K562 (cell line): ENCODE measurements at regions not wholly inside any gene's neighbourhood (a gene's known extent, or its start where the extent isn't known, plus 50 kb on each side); places are given as distances from the start of the nearest gene placed in this dataset.

ENCODE experiments used
- ATAC-seq: fragments of 200-7000 bp; cut with Tn5 transposase; 3 replicates; pipeline ENCODE4 v1.9.1; 2020; ENCODE audit warnings: moderate library complexity
- BruUV-seq: library from RNA; stranded (reverse); fragments of 400-500 nt; replicated peaks from 2 replicates; lab custom pipeline; 2021; lab: Mats Ljungman, UMichigan
- CTCF ChIA-PET: fragments of 300-600 bp; formaldehyde crosslinking; extraction: SDS; loops from one replicate; lab custom pipeline; 2021; ENCODE audit warnings: low intra/inter-chr PET ratio; lab: Yijun Ruan, JAX
- POLR2A ChIA-PET: fragments of 300-600, 350-650 bp; sonication (Branson Sonifier 250); formaldehyde crosslinking; extraction: SDS; loops from one replicate; lab custom pipeline; 2021; ENCODE audit warnings: antibody characterized with exemption, inconsistent platforms; lab: Yijun Ruan, JAX
- DNase-seq, 4 experiments: peaks; one replicate each; pipeline versions ENCODE4 v3.0.0 to v3.0.0-alpha.2; 2011 to 2018; ENCODE audit warnings: low spot score in 3 of 4, mixed read lengths in 3 of 4; ENCODE audit errors: extremely low read depth in 1 of 4
- FAIRE-seq: peaks from 2 replicates; lab custom pipeline; 2011; peaks lifted over from hg19 to GRCh38; lab: Jason Lieb, UNC
- H2AFZ ChIP-seq: 2 replicates; pipeline ENCODE4 v1.6.0; 2011; ENCODE audit warnings: low read depth, low read length, control low read depth, inconsistent platforms
- H3K27ac ChIP-seq: fragments of 200-600 bp; 3 replicates; pipeline ENCODE4 v1.8.0; 2011; ENCODE audit warnings: low read depth, mild to moderate bottlenecking, control low read depth, inconsistent platforms, low read length, moderate library complexity, mixed read lengths; ENCODE audit errors: extremely low read depth
- H3K27me3 ChIP-seq, 2 experiments: fragments of 300-600 bp in 1 of 2; 2 replicates in 1 of 2; 3 replicates in 1 of 2; pipeline versions ENCODE4 v1.6.0 to v1.8.0; 2011; ENCODE audit warnings: inconsistent platforms in 2 of 2, low read length in 2 of 2, mild to moderate bottlenecking in 1 of 2, mixed read lengths in 1 of 2, moderate library complexity in 1 of 2; ENCODE audit not compliant: control insufficient read depth in 2 of 2, insufficient read depth in 2 of 2
- H3K36me3 ChIP-seq: fragments of 300-600 bp; 3 replicates; pipeline ENCODE4 v1.8.0; 2011; ENCODE audit warnings: mild to moderate bottlenecking, low read length, inconsistent platforms; ENCODE audit not compliant: control insufficient read depth, insufficient read depth
- H3K4me1 ChIP-seq, 2 experiments: fragments of 200-600 bp in 1 of 2; replicated peaks in 1 of 2; 2 replicates in 1 of 2; 3 replicates in 1 of 2; pipeline versions ENCODE4 v1.5.1 to v1.8.0; 2011; ENCODE audit warnings: inconsistent platforms in 2 of 2, low read length in 2 of 2, mild to moderate bottlenecking in 1 of 2, mixed read lengths in 1 of 2, moderate library complexity in 1 of 2; ENCODE audit not compliant: control insufficient read depth in 2 of 2, insufficient read depth in 2 of 2
- H3K4me2 ChIP-seq: 2 replicates; pipeline ENCODE4 v1.6.1; 2011; ENCODE audit warnings: low read length, control low read depth, inconsistent platforms, mixed read lengths; ENCODE audit not compliant: insufficient read depth
- H3K4me3 ChIP-seq: fragments of 200-600 bp; sonication (generic), shearing (Covaris generic); 2 replicates; pipeline ENCODE4 v1.5.1; 2016; ENCODE audit warnings: control low read depth, inconsistent platforms
- H3K79me2 ChIP-seq: fragments of 200-600 bp; 3 replicates; pipeline ENCODE4 v1.8.0; 2011; ENCODE audit warnings: low read length, inconsistent platforms; ENCODE audit not compliant: control insufficient read depth, insufficient read depth
- H3K9ac ChIP-seq, 2 experiments: 2 replicates each; pipeline versions ENCODE4 v1.6.0 to v1.6.1; 2011; ENCODE audit warnings: low read depth in 2 of 2, low read length in 2 of 2, control low read depth in 1 of 2, inconsistent platforms in 1 of 2, mild to moderate bottlenecking in 1 of 2, mixed read lengths in 1 of 2; ENCODE audit not compliant: insufficient read depth in 1 of 2
- H3K9me1 ChIP-seq: one replicate; pipeline ENCODE4 v1.6.0; 2011; ENCODE audit warnings: inconsistent platforms, mild to moderate bottlenecking, low read length, moderate library complexity; ENCODE audit not compliant: control insufficient read depth, insufficient read depth
- H3K9me3 ChIP-seq: replicated peaks from 2 replicates; pipeline ENCODE4 v1.5.1; 2011; ENCODE audit warnings: low read depth, low read length, inconsistent platforms; ENCODE audit not compliant: control insufficient read depth, insufficient read depth
- H4K20me1 ChIP-seq: replicated peaks from 2 replicates; pipeline ENCODE4 v1.6.1; 2011; ENCODE audit warnings: low read length, inconsistent platforms, mixed read lengths; ENCODE audit not compliant: control insufficient read depth, insufficient read depth
- EP300 ChIP-seq: IDR thresholded peaks from 2 replicates; pipeline ENCODE4 v1.6.1; 2012; ENCODE audit warnings: low read length, improper control_type of control experiment
- JUNB ChIP-seq: fragments of 450-650 bp; formaldehyde crosslinking; conservative IDR thresholded peaks from 2 replicates; pipeline ENCODE4 v1.4.0; 2020; ENCODE audit warnings: mild to moderate bottlenecking
- KDM2B ChIP-seq: fragments of 250-450 bp; sonication (Bioruptor Pico); IDR thresholded peaks from 2 replicates; pipeline ENCODE4 v1.8.0; 2021; ENCODE audit warnings: mild to moderate bottlenecking, moderate library complexity
- KLF6 ChIP-seq: fragments of 250-450 bp; sonication (Bioruptor Pico); IDR thresholded peaks from 2 replicates; pipeline ENCODE4 v1.4.0; 2020; ENCODE audit warnings: mild to moderate bottlenecking, moderate library complexity, borderline replicate concordance
- NFYB ChIP-seq: IDR thresholded peaks from 2 replicates; pipeline ENCODE4 v1.6.1; 2011; ENCODE audit warnings: mild to moderate bottlenecking, moderate library complexity; ENCODE audit not compliant: insufficient read length; ENCODE audit errors: extremely low read depth
- SRSF3 ChIP-seq: fragments of 200-400 bp; formaldehyde crosslinking; IDR thresholded peaks from 2 replicates; pipeline ENCODE4 v1.6.1; 2016; ENCODE audit warnings: mild to moderate bottlenecking, low read length, moderate library complexity; ENCODE audit not compliant: insufficient read depth
- U2AF1 ChIP-seq: fragments of 200-400 bp; formaldehyde crosslinking; optimal IDR thresholded peaks from 2 replicates; pipeline ENCODE3; 2017; ENCODE audit warnings: mild to moderate bottlenecking, low read depth, low read length, moderate library complexity
- ZNF134 ChIP-seq: fragments of 250-450 bp; sonication (Bioruptor Pico); conservative IDR thresholded peaks from 2 replicates; pipeline ENCODE4 v1.4.0; 2020
- WGBS: fragments of 100-300 bp; shearing (Covaris generic); methylation state at CpG from one replicate; pipeline ENCODE4 v1.1.6; 2016; ENCODE audit warnings: low coverage, mixed read lengths; ENCODE audit not compliant: insufficient coverage; ENCODE audit errors: missing lambda C conversion rate; 5-methylcytosine and 5-hydroxymethylcytosine counted together
- in situ Hi-C: fragments of 300-500 bp; cut with MboI; formaldehyde crosslinking; loops from 4 replicates; pipeline ENCODE4 v1.15.0; 2018; ENCODE audit warnings: inconsistent platforms, mixed read lengths
- intact Hi-C: fragments of 100-400 bp; cut with micrococcal nuclease; formaldehyde crosslinking; loops from 2 replicates; pipeline ENCODE4 v1.14.2; 2022
- TF ChIP-seq, protein P1 (sequence below): IDR thresholded peaks from 2 replicates; pipeline ENCODE4 v1.6.1; 2014; ENCODE audit warnings: antibody characterized with exemption
- TF ChIP-seq, protein P2 (sequence below): fragments of 450-650 bp; conservative IDR thresholded peaks from 2 replicates; pipeline ENCODE4 v1.6.1; 2016; ENCODE audit warnings: missing genetic modification characterization, low read depth, mild to moderate bottlenecking, control low read depth, missing compliant biosample characterization
- TF ChIP-seq, protein P3 (sequence below): IDR thresholded peaks from 3 replicates; pipeline ENCODE4 v1.6.1; 2011; ENCODE audit warnings: borderline replicate concordance, mild to moderate bottlenecking; ENCODE audit not compliant: insufficient read length, insufficient read depth

DNA sequence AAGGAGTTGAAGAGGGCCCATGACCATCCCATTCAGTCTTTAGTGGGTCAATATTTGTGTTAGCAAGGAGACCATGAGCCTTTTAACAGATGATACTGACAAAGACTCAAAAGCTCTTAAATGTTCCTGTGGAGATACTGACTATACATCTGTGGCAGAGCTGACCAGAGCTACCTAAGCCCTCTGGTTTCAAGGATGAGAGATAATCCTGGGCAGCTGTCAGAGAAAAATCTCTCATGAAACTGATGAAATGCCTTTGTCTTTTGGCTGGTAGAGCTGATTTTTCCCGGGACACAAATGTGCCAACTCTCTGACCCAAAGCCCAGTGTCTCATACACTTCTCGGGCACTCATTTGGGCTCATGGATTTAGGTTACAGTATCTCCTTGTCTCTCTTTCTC lies 100.9 kb downstream of the XCL2 start:
- intact Hi-C loops (loop anchor here (10.0 kb wide), 1 partner anchor 1102 kb away; no protein-coding TSS in a partner anchor), in situ Hi-C loops (loop anchor here (5.0 to 10.0 kb wide), 2 partner anchors 144 to 912 kb away; no protein-coding TSS in a partner anchor)
- ATAC-seq (no peak), FAIRE-seq (no peak), DNase-seq (no peak)
- TF ChIP-seq ZNF134 (no peak), JUNB (CRISPR knock-in tag) (no peak)
- TF ChIP-seq, protein P1, sequence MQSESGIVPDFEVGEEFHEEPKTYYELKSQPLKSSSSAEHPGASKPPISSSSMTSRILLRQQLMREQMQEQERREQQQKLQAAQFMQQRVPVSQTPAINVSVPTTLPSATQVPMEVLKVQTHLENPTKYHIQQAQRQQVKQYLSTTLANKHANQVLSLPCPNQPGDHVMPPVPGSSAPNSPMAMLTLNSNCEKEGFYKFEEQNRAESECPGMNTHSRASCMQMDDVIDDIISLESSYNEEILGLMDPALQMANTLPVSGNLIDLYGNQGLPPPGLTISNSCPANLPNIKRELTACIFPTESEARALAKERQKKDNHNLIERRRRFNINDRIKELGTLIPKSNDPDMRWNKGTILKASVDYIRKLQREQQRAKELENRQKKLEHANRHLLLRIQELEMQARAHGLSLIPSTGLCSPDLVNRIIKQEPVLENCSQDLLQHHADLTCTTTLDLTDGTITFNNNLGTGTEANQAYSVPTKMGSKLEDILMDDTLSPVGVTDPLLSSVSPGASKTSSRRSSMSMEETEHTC = no peak
- no peaks in the 10 kb centered on the region for H3K36me3 ChIP-seq
- 2% methylated on average over 2 of the region's 2 CpGs for WGBS
- no peak overlapping the region for H3K27ac ChIP-seq
- H3K4me3 ChIP-seq = no peak overlapping the region
- POLR2A ChIA-PET = interaction anchor here (0.9 kb wide), 1 partner anchor 13 kb away, joined by 3 read pairs; no protein-coding TSS in a partner anchor
- no TSS peak for BruUV-seq
- no peak overlapping the region for H3K9ac ChIP-seq
- no peaks in the 10 kb centered on the region for H3K9me1 ChIP-seq
- no peak overlapping the region for H3K4me2 ChIP-seq
- no peaks in the 10 kb centered on the region for H3K79me2 ChIP-seq
- peaks cover 0 to 8% of the 10 kb centered on the region in 2 experiments; a peak in 2 of 5 replicates for H3K4me1 ChIP-seq
- H2AFZ ChIP-seq = no peak overlapping the region
- CTCF ChIA-PET = no interaction called here
- H3K27me3 ChIP-seq = peaks cover 2 to 8% of the 10 kb centered on the region in 2 experiments; a peak in 2 of 5 replicates
- no peaks in the 10 kb centered on the region for H3K9me3 ChIP-seq
- no peaks in the 10 kb centered on the region for H4K20me1 ChIP-seq

DNA sequence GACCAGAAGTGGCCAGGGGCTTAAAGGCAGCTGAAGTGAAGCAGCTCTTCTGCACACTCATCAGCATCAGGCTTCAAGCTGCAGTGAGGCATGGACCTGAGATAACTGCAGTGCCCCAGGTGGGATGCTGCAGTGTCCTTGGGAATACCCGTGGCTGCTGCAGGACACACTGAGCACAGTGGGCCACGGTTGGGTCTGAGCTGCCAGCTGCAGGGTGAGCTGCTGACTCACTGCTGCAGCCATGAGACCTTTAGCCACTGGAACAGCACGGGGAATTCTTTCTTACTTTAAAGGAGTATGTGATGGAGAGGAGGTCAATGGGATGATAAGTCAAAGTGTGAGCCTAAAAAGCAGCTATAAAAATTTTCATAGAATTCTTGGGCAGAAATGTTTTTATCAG lies 102.1 kb downstream of the XCL2 start:
- Histone ChIP-seq H3K79me2 (no peaks in the 10 kb centered on the region), H3K9me1 (no peaks in the 10 kb centered on the region), H3K27ac (no peak overlapping the region), H3K4me1 (peaks cover 0 to 8% of the 10 kb centered on the region in 2 experiments; a peak in 2 of 5 replicates), H3K9me3 (no peaks in the 10 kb centered on the region), H3K9ac (no peak overlapping the region), H3K4me2 (no peak overlapping the region), H4K20me1 (no peaks in the 10 kb centered on the region), H3K36me3 (no peaks in the 10 kb centered on the region), H2AFZ (no peak overlapping the region), H3K4me3 (no peak overlapping the region), H3K27me3 (peaks cover 2 to 14% of the 10 kb centered on the region in 2 experiments; a peak in 2 of 5 replicates)
- WGBS = 5% methylated on average over 3 of the region's 3 CpGs
- ATAC-seq (no peak), FAIRE-seq (no peak), DNase-seq (no peak)
- in situ Hi-C loops = loop anchor here (5.0 to 10.0 kb wide), 2 partner anchors 146 to 913 kb away; no protein-coding TSS in a partner anchor
- intact Hi-C loops = loop anchor here (10.0 kb wide), 1 partner anchor 1103 kb away; no protein-coding TSS in a partner anchor
- no TSS peak for BruUV-seq
- ChIA-PET POLR2A (interaction anchor here (0.5 kb wide), 1 partner anchor 249 kb away, joined by 3 read pairs; no protein-coding TSS in a partner anchor), CTCF (no interaction called here)
- TF ChIP-seq SRSF3 = no peak
- TF ChIP-seq EP300 = no peak
- TF ChIP-seq, protein P2, sequence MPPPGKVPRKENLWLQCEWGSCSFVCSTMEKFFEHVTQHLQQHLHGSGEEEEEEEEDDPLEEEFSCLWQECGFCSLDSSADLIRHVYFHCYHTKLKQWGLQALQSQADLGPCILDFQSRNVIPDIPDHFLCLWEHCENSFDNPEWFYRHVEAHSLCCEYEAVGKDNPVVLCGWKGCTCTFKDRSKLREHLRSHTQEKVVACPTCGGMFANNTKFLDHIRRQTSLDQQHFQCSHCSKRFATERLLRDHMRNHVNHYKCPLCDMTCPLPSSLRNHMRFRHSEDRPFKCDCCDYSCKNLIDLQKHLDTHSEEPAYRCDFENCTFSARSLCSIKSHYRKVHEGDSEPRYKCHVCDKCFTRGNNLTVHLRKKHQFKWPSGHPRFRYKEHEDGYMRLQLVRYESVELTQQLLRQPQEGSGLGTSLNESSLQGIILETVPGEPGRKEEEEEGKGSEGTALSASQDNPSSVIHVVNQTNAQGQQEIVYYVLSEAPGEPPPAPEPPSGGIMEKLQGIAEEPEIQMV = no peak
- TF ChIP-seq, protein P3, sequence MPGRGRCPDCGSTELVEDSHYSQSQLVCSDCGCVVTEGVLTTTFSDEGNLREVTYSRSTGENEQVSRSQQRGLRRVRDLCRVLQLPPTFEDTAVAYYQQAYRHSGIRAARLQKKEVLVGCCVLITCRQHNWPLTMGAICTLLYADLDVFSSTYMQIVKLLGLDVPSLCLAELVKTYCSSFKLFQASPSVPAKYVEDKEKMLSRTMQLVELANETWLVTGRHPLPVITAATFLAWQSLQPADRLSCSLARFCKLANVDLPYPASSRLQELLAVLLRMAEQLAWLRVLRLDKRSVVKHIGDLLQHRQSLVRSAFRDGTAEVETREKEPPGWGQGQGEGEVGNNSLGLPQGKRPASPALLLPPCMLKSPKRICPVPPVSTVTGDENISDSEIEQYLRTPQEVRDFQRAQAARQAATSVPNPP = no peak
- no peak for TF ChIP-seq KLF6 (CRISPR knock-in tag)
- TF ChIP-seq KDM2B = no peak
- TF ChIP-seq U2AF1 = no peak
- no peak for TF ChIP-seq NFYB
